HEK293 (cell line): ENCODE measurements at regions not wholly inside any gene's neighbourhood (a gene's known extent, or its start where the extent isn't known, plus 50 kb on each side); places are given as distances from the start of the nearest gene placed in this dataset.
A peak's percentile ranks its signal among the peaks of the same experiment; 100 is the strongest.

Source experiments
- CTCF ChIA-PET: fragments of 350-600 bp; formaldehyde crosslinking; extraction: SDS; loops from one replicate; lab custom pipeline; 2021; ENCODE audit warnings: antibody characterized with exemption; lab: Yijun Ruan, JAX
- POLR2A ChIA-PET: fragments of 300-600 bp; formaldehyde crosslinking; extraction: SDS; loops from one replicate; lab custom pipeline; 2020; ENCODE audit warnings: antibody characterized with exemption, inconsistent platforms; lab: Yijun Ruan, JAX
- H3K27ac ChIP-seq: fragments of 200-500 bp; sonication (Bioruptor generic); 2 replicates; pipeline ENCODE4 v1.5.1; 2014; ENCODE audit warnings: low read depth, low read length, control low read depth, inconsistent platforms; ENCODE audit errors: extremely low read depth
- H3K36me3 ChIP-seq, 2 experiments: fragments of 200-500 bp in 1 of 2; sonication (Bioruptor generic) in 1 of 2; 1 replicate in 1 of 2; 2 replicates in 1 of 2; pipeline ENCODE4 v1.5.1; 2014 to 2017; ENCODE audit warnings: inconsistent platforms in 2 of 2, low read length in 2 of 2; ENCODE audit not compliant: control insufficient read depth in 2 of 2, insufficient read depth in 1 of 2
- H3K4me1 ChIP-seq: fragments of 200-500 bp; sonication (Bioruptor generic); 2 replicates; pipeline ENCODE4 v1.5.1; 2014; ENCODE audit warnings: mild to moderate bottlenecking, low read length, inconsistent platforms; ENCODE audit not compliant: control insufficient read depth, insufficient read depth
- H3K4me3 ChIP-seq: 2 replicates; pipeline ENCODE4 v1.5.1; 2011; ENCODE audit warnings: low read depth, mild to moderate bottlenecking, control low read depth, low read length, moderate library complexity
- H3K9me3 ChIP-seq: fragments of 200-500 bp; sonication (Bioruptor generic); 2 replicates; pipeline ENCODE4 v1.5.1; 2014; ENCODE audit warnings: low read depth, low read length, inconsistent platforms; ENCODE audit not compliant: control insufficient read depth, insufficient read depth
- EGR2 ChIP-seq: fragments of 450-650 bp; formaldehyde crosslinking; IDR thresholded peaks from 2 replicates; pipeline ENCODE4 v1.5.1; 2016; ENCODE audit warnings: low read depth, missing biosample characterization, missing genetic modification characterization
- GLIS1 ChIP-seq: fragments of 450-650 bp; formaldehyde crosslinking; IDR thresholded peaks from 2 replicates; pipeline ENCODE4 v1.5.1; 2016; ENCODE audit warnings: missing biosample characterization, missing genetic modification characterization
- HOXD13 ChIP-seq: sonication (generic); formaldehyde crosslinking; IDR thresholded peaks from 2 replicates; pipeline ENCODE4 v1.8.0; 2022; ENCODE audit warnings: missing genetic modification reagents, borderline replicate concordance
- MZF1 ChIP-seq: fragments of 450-650 bp; formaldehyde crosslinking; IDR thresholded peaks from 2 replicates; pipeline ENCODE4 v1.5.1; 2017; ENCODE audit warnings: missing biosample characterization, missing genetic modification characterization, borderline replicate concordance
- OVOL3 ChIP-seq: fragments of 450-650 bp; formaldehyde crosslinking; IDR thresholded peaks from 2 replicates; pipeline ENCODE4 v1.5.1; 2016; ENCODE audit warnings: missing biosample characterization, missing genetic modification characterization
- SCRT2 ChIP-seq: fragments of 450-650 bp; formaldehyde crosslinking; IDR thresholded peaks from 2 replicates; pipeline ENCODE4 v1.5.1; 2016; ENCODE audit warnings: missing biosample characterization, missing genetic modification characterization
- TCF7L2 ChIP-seq: IDR thresholded peaks from 2 replicates; pipeline ENCODE4 v1.6.1; 2011; ENCODE audit warnings: low read depth, mild to moderate bottlenecking, inconsistent platforms, low read length, moderate library complexity, borderline replicate concordance
- TRIM28 ChIP-seq: IDR thresholded peaks from 2 replicates; pipeline ENCODE4 v1.6.1; 2011; ENCODE audit warnings: low read length, control low read depth, borderline replicate concordance
- ZBTB20 ChIP-seq: fragments of 450-650 bp; formaldehyde crosslinking; IDR thresholded peaks from 2 replicates; pipeline ENCODE4 v1.5.1; 2016; ENCODE audit warnings: missing biosample characterization, missing genetic modification characterization
- ZFHX2 ChIP-seq: fragments of 450-650 bp; formaldehyde crosslinking; conservative IDR thresholded peaks from 2 replicates; pipeline ENCODE4 v1.5.1; 2016; ENCODE audit warnings: missing biosample characterization, missing genetic modification characterization
- ZNF202 ChIP-seq: fragments of 450-650 bp; formaldehyde crosslinking; IDR thresholded peaks from 2 replicates; pipeline ENCODE4 v1.5.1; 2016; ENCODE audit warnings: missing biosample characterization, missing genetic modification characterization, borderline replicate concordance
- ZNF24 ChIP-seq: fragments of 450-650 bp; formaldehyde crosslinking; IDR thresholded peaks from 2 replicates; pipeline ENCODE4 v1.5.1; 2016; ENCODE audit warnings: missing biosample characterization, missing genetic modification characterization
- ZNF398 ChIP-seq: fragments of 450-650 bp; formaldehyde crosslinking; IDR thresholded peaks from 2 replicates; pipeline ENCODE4 v1.5.1; 2017; ENCODE audit warnings: missing biosample characterization, missing genetic modification characterization
- ZNF785 ChIP-seq: fragments of 450-650 bp; formaldehyde crosslinking; IDR thresholded peaks from 2 replicates; pipeline ENCODE4 v1.5.1; 2016; ENCODE audit warnings: missing biosample characterization, missing genetic modification characterization
- ZSCAN5A ChIP-seq: fragments of 450-650 bp; formaldehyde crosslinking; IDR thresholded peaks from 2 replicates; pipeline ENCODE4 v1.5.1; 2016; ENCODE audit warnings: missing biosample characterization, missing genetic modification characterization
- TF ChIP-seq, protein P1 (sequence below): fragments of 450-650 bp; formaldehyde crosslinking; IDR thresholded peaks from 2 replicates; pipeline ENCODE4 v1.5.1; 2016; ENCODE audit warnings: missing biosample characterization, missing genetic modification characterization
- TF ChIP-seq, protein P2 (sequence below): fragments of 450-650 bp; formaldehyde crosslinking; IDR thresholded peaks from 2 replicates; pipeline ENCODE4 v1.5.1; 2017; ENCODE audit warnings: missing biosample characterization, missing genetic modification characterization
- TF ChIP-seq, protein P3 (sequence below): fragments of 450-650 bp; formaldehyde crosslinking; optimal IDR thresholded peaks from 2 replicates; pipeline ENCODE3; 2016; ENCODE audit warnings: missing biosample characterization, mild to moderate bottlenecking, missing genetic modification characterization

DNA sequence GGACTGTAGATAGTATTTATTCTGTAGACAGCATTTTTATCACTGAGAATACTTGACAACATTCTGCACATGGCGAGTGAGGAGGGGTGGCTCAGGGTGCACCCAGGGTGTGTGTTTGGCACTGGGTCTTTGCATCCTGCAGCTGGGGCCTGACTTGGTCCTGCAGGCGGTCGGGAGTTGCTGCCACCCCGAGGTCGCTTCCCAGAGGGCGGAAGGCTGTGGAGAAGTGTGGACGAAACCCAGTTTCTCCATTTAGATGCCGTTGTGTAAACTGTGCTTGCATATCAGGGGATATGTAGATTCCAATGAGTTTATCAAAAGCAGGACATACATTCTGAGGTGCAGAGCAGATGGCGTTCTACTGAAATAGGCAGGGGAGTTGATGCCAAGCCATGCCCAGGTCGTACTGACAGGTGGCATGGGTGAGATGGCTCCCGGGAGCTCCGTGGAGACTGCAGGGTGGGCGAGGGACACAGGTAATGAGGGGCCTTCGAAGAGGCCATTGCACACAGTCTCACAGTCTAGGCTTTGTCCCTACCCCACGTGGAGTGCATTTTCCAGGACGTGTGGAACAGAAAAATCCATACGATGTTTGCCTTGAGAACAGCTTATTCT, 74.5 kb downstream of the RTP5 start (continued):
- TF ChIP-seq OVOL3, result no peak
- TF ChIP-seq, protein P1, sequence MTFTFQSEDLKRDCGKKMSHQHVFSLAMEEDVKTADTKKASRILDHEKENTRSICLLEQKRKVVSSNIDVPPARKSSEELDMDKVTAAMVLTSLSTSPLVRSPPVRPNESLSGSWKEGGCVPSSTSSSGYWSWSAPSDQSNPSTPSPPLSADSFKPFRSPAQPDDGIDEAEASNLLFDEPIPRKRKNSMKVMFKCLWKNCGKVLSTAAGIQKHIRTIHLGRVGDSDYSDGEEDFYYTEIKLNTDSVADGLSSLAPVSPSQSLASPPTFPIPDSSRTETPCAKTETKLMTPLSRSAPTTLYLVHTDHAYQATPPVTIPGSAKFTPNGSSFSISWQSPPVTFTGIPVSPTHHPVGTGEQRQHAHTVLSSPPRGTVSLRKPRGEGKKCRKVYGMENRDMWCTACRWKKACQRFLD (tag by site-specific recombination), result no peak
- no peak for TF ChIP-seq ZNF24 (tag by site-specific recombination)

GRCh38 chr2:241944821-241945220, 75.3 kb downstream of the RTP5 start:
- Histone ChIP-seq H3K4me3 (no peak overlapping the region), H3K9me3 (no peaks in the 10 kb centered on the region), H3K36me3 (no peaks in the 10 kb centered on the region), H3K27ac (no peak overlapping the region), H3K4me1 (no peaks in the 10 kb centered on the region)
- TF ChIP-seq ZNF24 (tag by site-specific recombination) (no peak), ZNF785 (tag by site-specific recombination) (no peak), ZSCAN5A (no peak), ZNF202 (tag by site-specific recombination) (no peak), ZBTB20 (tag by site-specific recombination) (no peak), TCF7L2 (no peak)
- POLR2A ChIA-PET, result no interaction called here
- CTCF ChIA-PET, result no interaction called here

- no peak for TF ChIP-seq TRIM28
- POLR2A ChIA-PET, result no interaction called here
- no peaks in the 10 kb centered on the region for H3K9me3 ChIP-seq
- H3K4me1 ChIP-seq, result no peaks in the 10 kb centered on the region
- H3K4me3 ChIP-seq, result no peak overlapping the region
- no peaks in the 10 kb centered on the region for H3K36me3 ChIP-seq
- H3K27ac ChIP-seq, result no peak overlapping the region
- CTCF ChIA-PET, result no interaction called here
Measured at GRCh38 chr2:241945311-241945710, 75.8 kb downstream of the RTP5 start.

DNA sequence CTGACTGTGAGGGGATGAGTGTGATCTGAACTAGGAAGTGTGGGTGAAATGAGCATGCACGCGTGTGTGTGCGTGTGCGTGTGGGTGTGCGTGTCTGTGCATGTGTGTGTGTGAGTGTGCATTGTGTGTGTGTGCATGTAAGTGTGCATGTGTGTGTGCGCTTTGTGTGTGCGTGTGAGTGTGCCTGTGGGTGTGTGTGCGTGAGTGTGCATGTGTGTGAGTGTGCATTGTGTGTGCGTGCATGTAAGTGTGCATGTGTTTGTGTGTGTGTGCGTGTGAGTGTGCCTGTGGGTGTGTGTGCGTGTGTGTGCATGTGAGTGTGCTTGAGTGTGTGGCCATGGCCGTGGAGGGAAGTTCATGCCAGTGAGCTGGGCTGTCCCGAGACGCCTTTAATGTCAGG, 76.3 kb downstream of the RTP5 start:
- Histone ChIP-seq H3K36me3 (no peaks in the 10 kb centered on the region), H3K27ac (no peak overlapping the region), H3K9me3 (no peaks in the 10 kb centered on the region), H3K4me1 (no peaks in the 10 kb centered on the region), H3K4me3 (no peak overlapping the region)
- TF ChIP-seq, protein P2, sequence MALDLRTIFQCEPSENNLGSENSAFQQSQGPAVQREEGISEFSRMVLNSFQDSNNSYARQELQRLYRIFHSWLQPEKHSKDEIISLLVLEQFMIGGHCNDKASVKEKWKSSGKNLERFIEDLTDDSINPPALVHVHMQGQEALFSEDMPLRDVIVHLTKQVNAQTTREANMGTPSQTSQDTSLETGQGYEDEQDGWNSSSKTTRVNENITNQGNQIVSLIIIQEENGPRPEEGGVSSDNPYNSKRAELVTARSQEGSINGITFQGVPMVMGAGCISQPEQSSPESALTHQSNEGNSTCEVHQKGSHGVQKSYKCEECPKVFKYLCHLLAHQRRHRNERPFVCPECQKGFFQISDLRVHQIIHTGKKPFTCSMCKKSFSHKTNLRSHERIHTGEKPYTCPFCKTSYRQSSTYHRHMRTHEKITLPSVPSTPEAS, result peak; percentile 97
- TF ChIP-seq EGR2 (no peak), ZFHX2 (tag by site-specific recombination) (0 out of 2 replicates have a peak, but pooled peaks have one; percentile 14), TCF7L2 (no peak), ZNF398 (tag by site-specific recombination) (no peak), HOXD13 (no peak), SCRT2 (tag by site-specific recombination) (no peak), MZF1 (no peak), GLIS1 (no peak)
- TF ChIP-seq, protein P3, sequence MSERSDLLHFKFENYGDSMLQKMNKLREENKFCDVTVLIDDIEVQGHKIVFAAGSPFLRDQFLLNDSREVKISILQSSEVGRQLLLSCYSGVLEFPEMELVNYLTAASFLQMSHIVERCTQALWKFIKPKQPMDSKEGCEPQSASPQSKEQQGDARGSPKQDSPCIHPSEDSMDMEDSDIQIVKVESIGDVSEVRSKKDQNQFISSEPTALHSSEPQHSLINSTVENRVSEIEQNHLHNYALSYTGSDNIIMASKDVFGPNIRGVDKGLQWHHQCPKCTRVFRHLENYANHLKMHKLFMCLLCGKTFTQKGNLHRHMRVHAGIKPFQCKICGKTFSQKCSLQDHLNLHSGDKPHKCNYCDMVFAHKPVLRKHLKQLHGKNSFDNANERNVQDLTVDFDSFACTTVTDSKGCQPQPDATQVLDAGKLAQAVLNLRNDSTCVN (tag by site-specific recombination), result no peak
- CTCF ChIA-PET, result interaction anchor here (0.6 kb wide), 1 partner anchor 30 kb away, joined by 4 read pairs; no protein-coding TSS in a partner anchor
- POLR2A ChIA-PET, result no interaction called here
